Pulmonary artery endothelial cell (primary cell): ENCODE measurements at regions not wholly inside any gene's neighbourhood (a gene's known extent, or its start where the extent isn't known, plus 50 kb on each side); places are given as distances from the start of the nearest gene placed in this dataset.
"Not testable (repeated sequence)": the region's sequence is repeated elsewhere in the genome, so short reads cannot be mapped to it uniquely, and the experiment has no call there.

Experiments used
- DNase-seq: peaks from one replicate; pipeline ENCODE4 v3.0.0-alpha.2; 2011; ENCODE audit warnings: low read depth, low spot score

GRCh38 chr1:96538111-96538641 lies 183.4 kb upstream of the PTBP2 start:
- DNase-seq = no peak

- no peak for DNase-seq
Measured at GRCh38 chr1:96538883-96539282, 182.7 kb upstream of the PTBP2 start.

- DNase-seq = no peak
Measured at GRCh38 chr1:96541491-96541890, 180.1 kb upstream of the PTBP2 start.

GRCh38 chr1:96544051-96544830 lies 177.3 kb upstream of the PTBP2 start:
- no peak for DNase-seq

- DNase-seq = no peak
Measured at GRCh38 chr1:96544831-96545221, 176.8 kb upstream of the PTBP2 start.

- DNase-seq = no peak
Measured at GRCh38 chr1:96545935-96546656, 175.5 kb upstream of the PTBP2 start.

GRCh38 chr1:96550061-96550460 lies 171.5 kb upstream of the PTBP2 start:
- no peak for DNase-seq

GRCh38 chr1:96552451-96552850 lies 169.1 kb upstream of the PTBP2 start:
- no peak for DNase-seq

- no peak for DNase-seq
Measured at GRCh38 chr1:96553811-96554210, 167.8 kb upstream of the PTBP2 start.

- no peak for DNase-seq
Measured at GRCh38 chr1:96554364-96554763, 167.2 kb upstream of the PTBP2 start.

GRCh38 chr1:96557336-96557735 lies 164.2 kb upstream of the PTBP2 start:
- no peak for DNase-seq

GRCh38 chr1:96558635-96559034 lies 162.9 kb upstream of the PTBP2 start:
- DNase-seq = no peak

GRCh38 chr1:96559181-96559580 lies 162.4 kb upstream of the PTBP2 start:
- no peak for DNase-seq

GRCh38 chr1:96559707-96560596 lies 161.6 kb upstream of the PTBP2 start:
- no peak for DNase-seq

GRCh38 chr1:96562094-96562493 lies 159.5 kb upstream of the PTBP2 start:
- DNase-seq = no peak

GRCh38 chr1:96564401-96564800 lies 157.2 kb upstream of the PTBP2 start:
- not testable (repeated sequence) for DNase-seq

GRCh38 chr1:96565546-96565945 lies 156.0 kb upstream of the PTBP2 start:
- DNase-seq = no peak

- no peak for DNase-seq
Measured at GRCh38 chr1:96568639-96569038, 152.9 kb upstream of the PTBP2 start.

- no peak for DNase-seq
Measured at GRCh38 chr1:96569288-96569687, 152.3 kb upstream of the PTBP2 start.

GRCh38 chr1:96579636-96580035 lies 141.9 kb upstream of the PTBP2 start:
- DNase-seq = no peak

GRCh38 chr1:96580920-96581319 lies 140.7 kb upstream of the PTBP2 start:
- no peak for DNase-seq

GRCh38 chr1:96581772-96582171 lies 139.8 kb upstream of the PTBP2 start:
- no peak for DNase-seq
